NCI-H187 (cell line): ENCODE measurements at regions not wholly inside any gene's neighbourhood (a gene's known extent, or its start where the extent isn't known, plus 50 kb on each side); places are given as distances from the start of the nearest gene placed in this dataset.
"Not testable (repeated sequence)": the region's sequence is repeated elsewhere in the genome, so short reads cannot be mapped to it uniquely, and the experiment has no call there.

Source experiments
- DNase-seq, 2 experiments: peaks; one replicate each; lab custom pipeline; 2025; lab: John Stamatoyannopoulos, UW

- DNase-seq: no peak
Observed at GRCh38 chr13:33411312-33411711, 125.8 kb upstream of the STARD13 start.

- no peak for DNase-seq
Observed at GRCh38 chr13:33415822-33416221, 130.3 kb upstream of the STARD13 start.

DNA sequence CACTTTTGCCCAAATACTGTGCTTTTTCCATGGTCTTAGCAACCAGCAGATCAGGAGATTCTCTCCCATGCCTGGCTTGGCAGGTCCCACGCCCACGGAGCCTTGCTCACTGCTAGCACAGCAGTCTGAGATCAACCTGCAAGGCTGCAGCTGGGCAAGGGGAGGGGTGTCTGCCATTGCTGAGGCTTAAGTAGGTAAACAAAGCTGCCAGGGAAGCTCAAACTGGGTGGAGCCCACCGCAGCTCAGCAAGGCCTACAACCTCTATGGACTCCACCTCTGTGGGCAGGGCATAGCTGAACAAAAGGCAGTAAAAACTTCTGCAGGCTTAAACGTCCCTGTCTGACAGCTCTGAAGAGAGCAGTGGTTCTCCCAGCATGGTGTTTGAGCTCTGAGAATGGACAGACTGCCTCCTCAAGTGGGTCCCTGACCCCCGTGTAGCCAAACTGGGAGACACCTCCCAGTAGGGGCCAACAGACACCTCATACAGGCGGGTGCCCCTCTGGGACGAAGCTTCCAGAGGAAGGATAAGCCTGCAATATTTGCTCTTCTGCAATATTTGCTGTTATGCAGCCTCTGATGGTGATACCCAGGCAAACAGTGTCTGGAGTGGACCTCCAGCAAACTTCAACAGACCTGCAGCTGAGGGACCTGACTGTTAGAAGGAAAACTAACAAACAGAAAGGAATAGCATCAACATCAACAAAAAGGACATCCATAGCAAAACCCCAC, 132.8 kb upstream of the STARD13 start:
- not testable (repeated sequence) for DNase-seq

- DNase-seq: not testable (repeated sequence)
Observed at GRCh38 chr13:33420117-33420516, 134.6 kb upstream of the STARD13 start.

GRCh38 chr13:33426131-33426530, 140.6 kb upstream of the STARD13 start:
- no peak for DNase-seq

GRCh38 chr13:33433316-33433715, 147.8 kb upstream of the STARD13 start:
- no peak for DNase-seq

DNA sequence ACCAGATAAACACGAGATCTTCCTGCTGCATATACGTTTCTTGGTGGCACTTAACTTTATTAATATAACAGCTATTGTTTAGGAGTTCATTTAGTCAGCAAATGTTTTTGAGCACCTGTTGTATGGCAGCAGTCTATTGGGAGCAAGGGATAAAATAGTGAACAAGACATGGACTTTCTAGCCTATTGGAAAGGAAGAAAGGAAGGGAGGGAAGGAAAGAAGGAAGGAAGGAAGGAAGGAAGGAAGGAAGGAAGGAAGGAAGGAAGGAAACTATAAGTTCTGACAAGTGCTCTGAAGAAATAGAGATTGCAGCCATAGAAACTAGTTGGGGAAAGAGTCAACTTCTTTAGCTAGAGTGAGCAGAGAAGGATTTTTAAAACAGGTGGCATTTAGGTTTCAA, 149.1 kb upstream of the STARD13 start:
- no peak for DNase-seq

- no peak for DNase-seq
Observed at GRCh38 chr13:33435207-33435606, 149.7 kb upstream of the STARD13 start.

DNA sequence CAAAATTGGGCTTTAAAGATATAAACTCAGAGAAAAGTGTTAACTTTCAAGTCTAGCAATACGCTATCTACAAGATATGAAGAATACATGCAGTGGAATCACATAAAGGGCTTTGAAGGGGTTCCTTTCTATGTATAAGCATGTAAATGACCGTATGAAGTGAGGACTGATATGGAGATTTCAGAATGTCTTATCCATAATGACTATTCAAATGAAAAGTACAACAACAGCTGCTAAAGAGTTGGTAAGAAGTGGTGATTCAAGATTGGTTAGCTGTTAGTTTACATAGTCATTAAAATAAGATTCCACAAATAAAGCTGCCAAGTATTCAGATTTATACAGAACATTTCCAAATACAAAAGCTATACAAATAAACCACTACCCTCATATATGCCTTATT, 153.4 kb upstream of the STARD13 start:
- DNase-seq: no peak

- no peak for DNase-seq
Observed at GRCh38 chr13:33441015-33441414, 155.5 kb upstream of the STARD13 start.

GRCh38 chr13:33445024-33445423, 159.5 kb upstream of the STARD13 start:
- no peak for DNase-seq

DNA sequence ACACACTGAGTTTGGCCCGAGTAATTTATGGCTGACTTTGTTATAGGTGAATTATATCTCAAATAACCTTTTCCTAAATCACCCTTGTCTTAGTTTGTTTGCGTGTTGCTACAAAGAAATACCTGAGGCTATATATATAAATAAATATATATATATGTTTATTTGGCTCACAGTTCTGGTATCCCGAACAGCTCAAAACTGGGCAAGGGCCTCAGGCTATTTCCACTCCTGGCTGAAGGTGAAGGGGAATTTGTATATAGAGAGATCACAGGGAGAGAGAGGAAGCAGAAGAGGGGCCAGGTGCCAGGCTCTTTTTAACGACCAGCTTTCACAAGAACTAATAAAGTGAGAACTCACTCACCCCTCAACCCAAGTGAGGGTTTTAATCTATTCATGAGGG, 159.9 kb upstream of the STARD13 start:
- no peak for DNase-seq

DNA sequence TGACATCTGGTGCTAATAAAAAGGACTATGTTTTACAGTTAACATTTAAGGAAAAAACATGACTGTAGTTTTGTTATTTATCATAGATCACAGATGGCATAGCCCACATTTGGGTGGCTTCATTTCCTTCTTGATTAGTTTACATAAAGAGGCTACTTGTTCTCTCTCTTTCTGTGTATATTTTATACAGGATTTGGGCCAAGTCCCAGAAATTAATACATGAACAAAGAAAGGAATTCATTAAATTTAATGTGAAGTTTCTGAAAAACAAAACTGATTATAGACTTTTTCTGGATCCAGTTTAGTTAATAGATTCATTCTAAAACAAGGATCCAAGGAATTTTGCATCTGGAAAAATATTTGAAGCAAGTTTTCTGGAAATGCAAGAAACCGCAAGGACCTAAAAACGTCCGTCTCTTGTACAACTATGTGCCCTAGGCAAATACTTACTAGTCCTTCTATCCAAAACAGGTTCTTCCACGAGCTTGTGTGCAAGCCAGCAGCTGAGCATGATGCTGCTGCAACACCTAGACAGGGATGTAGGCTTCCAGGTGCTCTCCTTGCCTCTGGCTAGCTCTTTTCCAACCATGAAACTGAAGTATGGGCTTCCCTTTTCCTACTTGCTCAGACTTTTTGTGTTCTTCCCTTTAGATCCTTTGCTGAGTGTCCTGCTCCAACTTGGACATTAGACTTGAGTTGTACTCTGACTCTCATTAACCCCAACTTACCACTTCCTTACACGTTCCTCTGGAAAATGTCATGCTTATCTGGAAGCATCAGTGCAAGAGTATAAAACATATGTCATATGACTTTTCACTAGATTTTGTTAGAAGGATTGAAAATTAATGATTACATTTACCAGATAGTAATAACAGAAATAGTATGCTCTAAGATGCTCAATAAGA, 161.5 kb upstream of the STARD13 start:
- no peak for DNase-seq

DNA sequence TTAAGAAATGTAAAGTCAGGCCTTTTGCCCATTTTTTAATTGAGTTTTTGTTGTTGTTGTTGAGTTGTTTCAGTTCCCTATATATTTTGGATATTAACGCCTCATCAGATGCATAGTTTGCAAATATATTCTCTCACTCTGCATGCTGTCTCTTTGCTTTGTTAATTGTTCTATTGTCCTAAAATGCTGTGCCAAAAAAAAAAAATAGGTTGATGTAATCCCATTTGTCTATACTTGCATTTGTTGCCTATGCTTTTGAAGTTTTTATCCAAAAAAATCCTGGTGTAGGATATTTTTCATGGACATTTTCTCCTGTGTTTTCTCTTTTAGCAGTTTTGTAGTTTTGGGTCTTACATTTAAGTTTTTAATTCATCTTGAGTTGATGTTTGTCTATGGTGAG, 163.3 kb upstream of the STARD13 start:
- no peak for DNase-seq

- DNase-seq: no peak
Observed at GRCh38 chr13:33450956-33451709, 165.6 kb upstream of the STARD13 start.

DNA sequence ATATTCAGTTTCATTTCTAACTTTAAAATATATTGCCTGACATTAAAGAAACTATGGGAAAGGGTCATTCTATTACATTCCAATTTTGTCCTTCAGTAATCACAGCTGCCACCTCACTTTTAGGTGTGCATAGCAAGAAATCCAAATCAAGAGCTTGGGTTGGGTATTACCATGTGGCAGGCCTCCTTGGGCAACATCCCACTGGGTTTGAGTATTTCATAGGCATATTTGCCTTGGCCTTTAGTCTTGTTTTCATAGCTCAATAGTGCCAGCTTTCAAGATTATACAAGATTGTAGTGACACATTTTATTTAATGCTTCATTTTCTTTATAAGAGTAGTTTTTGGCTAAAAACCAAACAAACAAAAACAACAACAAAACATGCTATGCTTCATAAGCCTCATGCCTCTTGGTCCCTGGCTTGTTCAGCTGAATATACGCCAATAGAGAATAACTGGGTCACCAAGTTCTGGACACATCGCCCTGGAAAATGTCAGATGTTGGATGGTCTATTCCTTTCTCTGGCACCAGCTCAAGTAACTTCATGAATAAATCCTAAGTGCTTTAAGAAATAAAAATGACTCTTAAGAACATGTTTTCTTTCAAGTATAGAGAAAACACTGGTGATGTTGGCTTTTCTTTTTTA, 167.4 kb upstream of the STARD13 start:
- no peak for DNase-seq

DNA sequence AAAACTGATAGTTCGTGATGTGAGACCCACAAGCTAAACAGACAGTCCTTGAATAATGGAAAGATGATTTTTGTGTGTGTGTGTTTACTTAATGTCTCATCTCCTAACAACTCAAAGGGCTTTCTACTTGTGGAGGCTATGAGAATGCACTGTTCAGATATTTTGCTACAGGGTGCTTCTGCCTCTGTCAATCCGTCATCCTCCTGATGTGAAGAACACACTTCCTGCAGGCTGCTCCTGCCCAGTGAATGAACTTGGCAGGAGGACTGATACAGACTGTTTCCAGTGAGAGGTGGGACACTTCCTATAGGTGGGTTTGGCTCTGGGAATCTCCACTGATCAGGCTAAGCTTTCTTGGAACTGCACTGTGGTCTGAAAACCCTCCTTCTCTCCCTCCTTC, 168.4 kb upstream of the STARD13 start:
- DNase-seq: no peak

DNA sequence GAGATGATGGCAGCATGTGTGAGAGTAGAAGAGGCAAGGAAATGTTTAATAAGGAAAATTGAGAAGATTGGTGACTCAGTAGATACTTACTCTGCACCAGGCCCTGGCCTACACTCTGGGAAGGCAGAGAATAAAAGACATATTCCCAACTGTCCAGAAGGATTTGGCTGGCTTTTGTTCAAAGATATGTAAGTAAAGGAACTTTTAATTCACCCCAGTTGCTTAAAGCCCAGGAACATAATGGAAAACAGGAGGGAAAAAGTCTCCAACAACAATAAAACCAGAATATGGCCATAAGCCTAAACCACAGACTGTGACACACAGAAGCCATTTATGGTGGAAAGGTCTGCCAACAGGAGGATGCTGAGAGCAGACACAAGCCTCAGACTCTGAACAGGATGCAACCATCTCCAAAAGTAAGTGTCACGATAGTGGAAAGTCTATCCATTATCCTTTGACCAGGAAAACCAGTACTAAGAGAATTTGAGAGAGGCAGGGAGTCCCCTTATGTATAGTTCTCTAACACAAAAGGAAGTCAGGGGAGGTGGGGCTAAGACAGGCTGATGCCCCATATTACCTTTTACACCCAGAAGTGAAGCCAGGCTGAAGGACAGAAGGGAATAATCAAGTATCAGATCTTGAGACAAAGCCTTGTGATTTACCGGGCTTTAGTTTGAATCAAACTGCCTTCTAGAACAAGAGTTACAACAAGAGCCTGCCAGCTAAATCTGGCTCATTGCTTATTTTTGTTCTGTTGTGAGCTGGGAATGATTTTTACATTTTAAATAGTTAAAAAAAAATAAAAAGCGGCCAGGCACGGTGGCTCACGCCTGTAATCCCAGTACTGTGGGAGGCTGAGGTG, 169.5 kb upstream of the STARD13 start:
- DNase-seq: no peak

GRCh38 chr13:33459702-33460101, 174.1 kb upstream of the STARD13 start:
- DNase-seq: no peak

DNA sequence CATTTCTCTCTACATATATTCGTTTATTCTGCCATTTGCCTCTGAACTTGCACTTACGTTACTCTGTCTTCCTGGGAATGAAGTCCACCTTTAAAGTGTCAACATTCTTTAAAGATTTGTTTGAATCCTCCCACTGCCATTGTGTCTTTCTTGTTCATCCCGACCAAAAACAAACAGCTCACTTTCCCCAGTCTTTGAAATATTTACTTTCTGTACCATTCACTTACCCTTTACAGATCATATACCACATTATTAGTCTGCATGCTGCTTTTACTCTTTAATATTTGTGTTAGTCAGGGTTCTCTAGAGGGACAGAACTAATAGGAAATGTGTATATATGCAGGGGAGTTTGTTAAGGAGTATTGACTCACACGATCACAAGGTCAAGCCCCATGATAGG, 176.6 kb upstream of the STARD13 start:
- no peak for DNase-seq

GRCh38 chr13:33464345-33464744, 178.8 kb upstream of the STARD13 start:
- no peak for DNase-seq
